GM04504 (cell line): ENCODE measurements at regions not wholly inside any gene's neighbourhood (a gene's known extent, or its start where the extent isn't known, plus 50 kb on each side); places are given as distances from the start of the nearest gene placed in this dataset.

Source experiments
- DNase-seq: peaks from one replicate; pipeline ENCODE4 v3.0.0-alpha.2; 2012; ENCODE audit warnings: low read depth

GRCh38 chr1:232381394-232382100 is 248.4 kb downstream of the SIPA1L2 start:
- DNase-seq = no peak

GRCh38 chr1:232380596-232380995 is 249.3 kb downstream of the SIPA1L2 start:
- no peak for DNase-seq

GRCh38 chr1:232380131-232380530 is 249.8 kb downstream of the SIPA1L2 start:
- DNase-seq = no peak

GRCh38 chr1:232379063-232379434 is 250.9 kb downstream of the SIPA1L2 start:
- no peak for DNase-seq

- no peak for DNase-seq
These were observed 251.5 kb downstream of the SIPA1L2 start for GRCh38 chr1:232378266-232379062.

- DNase-seq = no peak
These were observed 252.5 kb downstream of the SIPA1L2 start for GRCh38 chr1:232377494-232377770.

GRCh38 chr1:232376632-232377493 is 253.1 kb downstream of the SIPA1L2 start:
- no peak for DNase-seq

- no peak for DNase-seq
These were observed 257.0 kb downstream of the SIPA1L2 start for GRCh38 chr1:232372841-232373440.

GRCh38 chr1:232372431-232372830 is 257.5 kb downstream of the SIPA1L2 start:
- DNase-seq = no peak

- DNase-seq = no peak
These were observed 260.3 kb downstream of the SIPA1L2 start for GRCh38 chr1:232369451-232370296.

- no peak for DNase-seq
These were observed 261.1 kb downstream of the SIPA1L2 start for GRCh38 chr1:232368821-232369321.

GRCh38 chr1:232367293-232367692 is 262.6 kb downstream of the SIPA1L2 start:
- no peak for DNase-seq

- no peak for DNase-seq
These were observed 265.1 kb downstream of the SIPA1L2 start for GRCh38 chr1:232364654-232365382.

- no peak for DNase-seq
These were observed 266.9 kb downstream of the SIPA1L2 start for GRCh38 chr1:232363008-232363407.

GRCh38 chr1:232357416-232357815 is 272.5 kb downstream of the SIPA1L2 start:
- peak; percentile 23 for DNase-seq

GRCh38 chr1:232355162-232356006 is 274.5 kb downstream of the SIPA1L2 start:
- no peak for DNase-seq

GRCh38 chr1:232353001-232353400 is 276.9 kb downstream of the SIPA1L2 start:
- DNase-seq = no peak

GRCh38 chr1:232352366-232352765 is 277.6 kb downstream of the SIPA1L2 start:
- no peak for DNase-seq

GRCh38 chr1:232351335-232351734 is 278.6 kb downstream of the SIPA1L2 start:
- no peak for DNase-seq

GRCh38 chr1:232346844-232347243 is 283.1 kb downstream of the SIPA1L2 start:
- DNase-seq = no peak
